ENCODE measurements at regions not wholly inside any gene's neighbourhood (a gene's known extent, or its start where the extent isn't known, plus 50 kb on each side); places are given as distances from the start of the nearest gene placed in this dataset.
A peak's percentile ranks its signal among the peaks of the same experiment; 100 is the strongest.

GRCh38 chr6:40799296-40800140 lies 212.4 kb upstream of the LRFN2 start:
- CTCF ChIA-PET, result no interaction called here

GRCh38 chr6:40798069-40798770 lies 211.1 kb upstream of the LRFN2 start:
- ChIA-PET CTCF (no interaction called here), POLR2A (no interaction called here)
- H3K27me3 Mint-ChIP-seq, result peaks cover 0 to 6% (median 3%) of the 10 kb centered on the region in 5 donors
- intact Hi-C loops (cut with micrococcal nuclease), result no loop called here
- Histone ChIP-seq H3K36me3 (ENCODE audit: control insufficient read depth in 2 of 3, insufficient read depth in 3 of 3, low read length in 3 of 3) (no peaks in the 10 kb centered on the region), H3K27ac (ENCODE audit: low read depth, low read length) (no peak overlapping the region), H3K27me3 (ENCODE audit: control insufficient read depth in 2 of 2, insufficient read depth in 2 of 2, low read length in 2 of 2) (no peaks in the 10 kb centered on the region), H3K4me1 (ENCODE audit: control insufficient read depth in 2 of 2, insufficient read depth in 2 of 2, low read length in 2 of 2) (no peaks in the 10 kb centered on the region), H3K9me3 (ENCODE audit: control insufficient read depth in 2 of 3, low read length in 3 of 3) (no peaks in the 10 kb centered on the region), H3K4me3 (ENCODE audit: low read length) (no peak overlapping the region)
- H3K4me1 Mint-ChIP-seq, result peaks cover 0 to 4% (median 0%) of the 10 kb centered on the region in 7 donors
- DNase-seq, result no peak
- H3K4me3 Mint-ChIP-seq, result no peak overlapping the region
- no peaks in the 10 kb centered on the region for H3K9me3 Mint-ChIP-seq
- ATAC-seq, result no peak
- H3K27ac Mint-ChIP-seq, result no peak overlapping the region
- H3K36me3 Mint-ChIP-seq, result no peaks in the 10 kb centered on the region

More at GRCh38 chr6:40799296-40800140, 212.4 kb upstream of the LRFN2 start:
- POLR2A ChIA-PET, result interaction anchor here (0.7 kb wide), 1 partner anchor 201 kb away, joined by 3 read pairs; no protein-coding TSS in a partner anchor
- H3K4me3 Mint-ChIP-seq, result no peak overlapping the region
- Histone ChIP-seq H3K27ac (ENCODE audit: low read depth, low read length) (no peak overlapping the region), H3K27me3 (ENCODE audit: control insufficient read depth in 2 of 2, insufficient read depth in 2 of 2, low read length in 2 of 2) (no peaks in the 10 kb centered on the region), H3K4me1 (ENCODE audit: control insufficient read depth in 2 of 2, insufficient read depth in 2 of 2, low read length in 2 of 2) (no peaks in the 10 kb centered on the region), H3K36me3 (ENCODE audit: control insufficient read depth in 2 of 3, insufficient read depth in 3 of 3, low read length in 3 of 3) (no peaks in the 10 kb centered on the region), H3K4me3 (ENCODE audit: low read length) (no peak overlapping the region), H3K9me3 (ENCODE audit: control insufficient read depth in 2 of 3, low read length in 3 of 3) (no peaks in the 10 kb centered on the region)
- intact Hi-C loops (cut with micrococcal nuclease), result no loop called here
- peaks cover 0 to 4% (median 0%) of the 10 kb centered on the region in 7 donors for H3K4me1 Mint-ChIP-seq
- DNase-seq (no peak), ATAC-seq (no peak)
- peaks cover 0 to 6% (median 3%) of the 10 kb centered on the region in 5 donors for H3K27me3 Mint-ChIP-seq
- H3K27ac Mint-ChIP-seq, result no peak overlapping the region
- H3K9me3 Mint-ChIP-seq, result no peaks in the 10 kb centered on the region
- H3K36me3 Mint-ChIP-seq, result no peaks in the 10 kb centered on the region

GRCh38 chr6:40796260-40797221 lies 209.4 kb upstream of the LRFN2 start:
- Mint-ChIP-seq H3K27ac (no peak overlapping the region), H3K9me3 (no peaks in the 10 kb centered on the region), H3K27me3 (peaks cover 0 to 6% (median 3%) of the 10 kb centered on the region in 5 donors), H3K4me3 (no peak overlapping the region), H3K4me1 (peaks cover 0 to 8% (median 4%) of the 10 kb centered on the region in 7 donors), H3K36me3 (no peaks in the 10 kb centered on the region)
- intact Hi-C loops (cut with micrococcal nuclease), result no loop called here
- Histone ChIP-seq H3K36me3 (ENCODE audit: control insufficient read depth in 2 of 3, insufficient read depth in 3 of 3, low read length in 3 of 3) (no peaks in the 10 kb centered on the region), H3K4me1 (ENCODE audit: control insufficient read depth in 2 of 2, insufficient read depth in 2 of 2, low read length in 2 of 2) (no peaks in the 10 kb centered on the region), H3K9me3 (ENCODE audit: control insufficient read depth in 2 of 3, low read length in 3 of 3) (no peaks in the 10 kb centered on the region), H3K4me3 (ENCODE audit: low read length) (no peak overlapping the region), H3K27me3 (ENCODE audit: control insufficient read depth in 2 of 2, insufficient read depth in 2 of 2, low read length in 2 of 2) (no peaks in the 10 kb centered on the region), H3K27ac (ENCODE audit: low read depth, low read length) (no peak overlapping the region)
- ChIA-PET POLR2A (no interaction called here), CTCF (no interaction called here)
- DNase-seq, result no peak
- ATAC-seq, result no peak

GRCh38 chr6:40794586-40794985 lies 207.4 kb upstream of the LRFN2 start:
- ATAC-seq (no peak), DNase-seq (no peak)
- H3K27me3 Mint-ChIP-seq, result peaks cover 0 to 5% (median 1%) of the 10 kb centered on the region in 5 donors
- ChIA-PET POLR2A (no interaction called here), CTCF (no interaction called here)
- peaks cover 2 to 12% of the 10 kb centered on the region in 2 donors for H3K4me1 ChIP-seq (ENCODE audit: control insufficient read depth in 2 of 2, insufficient read depth in 2 of 2, low read length in 2 of 2)
- no peak overlapping the region for H3K4me3 ChIP-seq (ENCODE audit: low read length)
- H3K9me3 Mint-ChIP-seq, result peaks cover 0 to 2% (median 0%) of the 10 kb centered on the region in 11 donors
- H3K36me3 ChIP-seq (ENCODE audit: control insufficient read depth in 2 of 3, insufficient read depth in 3 of 3, low read length in 3 of 3), result no peaks in the 10 kb centered on the region
- no peak overlapping the region for H3K4me3 Mint-ChIP-seq
- H3K27ac ChIP-seq (ENCODE audit: low read depth, low read length), result no peak overlapping the region
- intact Hi-C loops (cut with micrococcal nuclease), result no loop called here
- H3K9me3 ChIP-seq (ENCODE audit: control insufficient read depth in 2 of 3, low read length in 3 of 3), result no peaks in the 10 kb centered on the region
- H3K4me1 Mint-ChIP-seq, result peaks cover 7 to 26% (median 16%) of the 10 kb centered on the region in 7 donors
- no peaks in the 10 kb centered on the region for H3K36me3 Mint-ChIP-seq
- H3K27me3 ChIP-seq (ENCODE audit: control insufficient read depth in 2 of 2, insufficient read depth in 2 of 2, low read length in 2 of 2), result no peaks in the 10 kb centered on the region
- no peak overlapping the region for H3K27ac Mint-ChIP-seq

- DNase-seq (no peak), ATAC-seq (no peak)
- H3K36me3 ChIP-seq (ENCODE audit: control insufficient read depth in 2 of 3, insufficient read depth in 3 of 3, low read length in 3 of 3), result no peaks in the 10 kb centered on the region
- peaks cover 16 to 25% of the 10 kb centered on the region in 2 donors for H3K4me1 ChIP-seq (ENCODE audit: control insufficient read depth in 2 of 2, insufficient read depth in 2 of 2, low read length in 2 of 2)
- intact Hi-C loops (cut with micrococcal nuclease), result no loop called here
- no peaks in the 10 kb centered on the region for H3K27me3 ChIP-seq (ENCODE audit: control insufficient read depth in 2 of 2, insufficient read depth in 2 of 2, low read length in 2 of 2)
- no peaks in the 10 kb centered on the region for H3K9me3 ChIP-seq (ENCODE audit: control insufficient read depth in 2 of 3, low read length in 3 of 3)
- CTCF ChIA-PET, result no interaction called here
- no peak overlapping the region for H3K27ac ChIP-seq (ENCODE audit: low read depth, low read length)
- peaks cover 0 to 10% (median 0%) of the 10 kb centered on the region in 5 donors for H3K36me3 Mint-ChIP-seq
- H3K4me3 Mint-ChIP-seq, result no peak overlapping the region
- H3K27me3 Mint-ChIP-seq, result peaks cover 0 to 3% (median 0%) of the 10 kb centered on the region in 5 donors
- no peak overlapping the region for H3K4me3 ChIP-seq (ENCODE audit: low read length)
- POLR2A ChIA-PET, result no interaction called here
- peak overlapping the region in 1 of 9 donors; percentile 65 for H3K27ac Mint-ChIP-seq
- H3K4me1 Mint-ChIP-seq, result peaks cover 24 to 46% (median 36%) of the 10 kb centered on the region in 7 donors
- peaks cover 0 to 2% (median 0%) of the 10 kb centered on the region in 11 donors for H3K9me3 Mint-ChIP-seq
Observed at GRCh38 chr6:40792183-40792582, 205.0 kb upstream of the LRFN2 start.

GRCh38 chr6:40791004-40791403 lies 203.8 kb upstream of the LRFN2 start:
- Mint-ChIP-seq H3K27me3 (peaks cover 0 to 3% (median 0%) of the 10 kb centered on the region in 5 donors), H3K9me3 (peaks cover 0 to 2% (median 0%) of the 10 kb centered on the region in 11 donors), H3K4me3 (peak overlapping the region in 1 of 10 donors; percentile 18), H3K27ac (peak overlapping the region in 3 of 9 donors; percentile 28 to 71 (median 65)), H3K36me3 (peaks cover 0 to 10% (median 0%) of the 10 kb centered on the region in 5 donors), H3K4me1 (peaks cover 24 to 46% (median 36%) of the 10 kb centered on the region in 7 donors)
- no peaks in the 10 kb centered on the region for H3K36me3 ChIP-seq (ENCODE audit: control insufficient read depth in 2 of 3, insufficient read depth in 3 of 3, low read length in 3 of 3)
- intact Hi-C loops (cut with micrococcal nuclease), result no loop called here
- POLR2A ChIA-PET, result no interaction called here
- H3K27me3 ChIP-seq (ENCODE audit: control insufficient read depth in 2 of 2, insufficient read depth in 2 of 2, low read length in 2 of 2), result no peaks in the 10 kb centered on the region
- H3K4me1 ChIP-seq (ENCODE audit: control insufficient read depth in 2 of 2, insufficient read depth in 2 of 2, low read length in 2 of 2), result peaks cover 16 to 25% of the 10 kb centered on the region in 2 donors
- no peaks in the 10 kb centered on the region for H3K9me3 ChIP-seq (ENCODE audit: control insufficient read depth in 2 of 3, low read length in 3 of 3)
- DNase-seq, result no peak
- CTCF ChIA-PET, result no interaction called here
- ATAC-seq, result no peak
- no peak overlapping the region for H3K27ac ChIP-seq (ENCODE audit: low read depth, low read length)
- H3K4me3 ChIP-seq (ENCODE audit: low read length), result no peak overlapping the region

Data from naive thymus-derived CD4-positive, alpha-beta T cell (primary cell).